ENCODE measurements at regions not wholly inside any gene's neighbourhood (a gene's known extent, or its start where the extent isn't known, plus 50 kb on each side); places are given as distances from the start of the nearest gene placed in this dataset.

- TF ChIP-seq CTCF (IDR thresholded peaks at IDR 0.05) (no peak), ZFX (IDR thresholded peaks at IDR 0.05; ENCODE audit: borderline replicate concordance) (no peak)
Measured at GRCh38 chr5:121164632-121165031, 687.0 kb upstream of the FTMT start.

All from 22Rv1 (cell line).